OCI-LY3 (cell line): ENCODE measurements at regions not wholly inside any gene's neighbourhood (a gene's known extent, or its start where the extent isn't known, plus 50 kb on each side); places are given as distances from the start of the nearest gene placed in this dataset.

Experiments used
- H2AFZ ChIP-seq: fragments of 200-600, 300-600 bp; shearing (Covaris generic); 2 replicates; pipeline ENCODE4 v1.6.0; 2014; ENCODE audit warnings: antibody characterized with exemption, low read depth, low read length
- H3K27ac ChIP-seq: fragments of 200-600, 300-600 bp; sonication (generic); 2 replicates; pipeline ENCODE4 v1.5.1; 2014; ENCODE audit warnings: mild to moderate bottlenecking, low read length, moderate library complexity, mixed read lengths
- H3K27me3 ChIP-seq: fragments of 200-600, 300-600 bp; sonication (generic); 2 replicates; pipeline ENCODE4 v1.6.1; 2014; ENCODE audit warnings: low read depth, low read length, mixed read lengths
- H3K36me3 ChIP-seq: fragments of 200-600, 300-600 bp; sonication (generic); replicated peaks from 2 replicates; pipeline ENCODE3; 2014; ENCODE audit warnings: low read depth, low read length, mixed read lengths
- H3K4me1 ChIP-seq: fragments of 300-600, 200-600 bp; sonication (generic); 2 replicates; pipeline ENCODE4 v1.6.1; 2014; ENCODE audit warnings: low read length, mixed read lengths
- H3K4me2 ChIP-seq: fragments of 200-600, 300-600 bp; sonication (generic); 2 replicates; pipeline ENCODE4 v1.6.1; 2014; ENCODE audit warnings: low read length, mixed read lengths
- H3K4me3 ChIP-seq: fragments of 300-600, 200-600 bp; sonication (generic); 2 replicates; pipeline ENCODE4 v1.5.1; 2014; ENCODE audit warnings: antibody characterized with exemption, mild to moderate bottlenecking, low read length, moderate library complexity
- H3K79me2 ChIP-seq: fragments of 300-600, 200-600 bp; shearing (Covaris generic); 2 replicates; pipeline ENCODE4 v1.6.1; 2014; ENCODE audit warnings: mild to moderate bottlenecking, low read length, mixed read lengths
- H3K9ac ChIP-seq: fragments of 300-600, 200-600 bp; shearing (Covaris generic); 2 replicates; pipeline ENCODE4 v1.6.0; 2014; ENCODE audit warnings: mild to moderate bottlenecking, low read length, moderate library complexity
- H3K9me3 ChIP-seq: fragments of 200-600, 300-600 bp; shearing (Covaris generic); 2 replicates; pipeline ENCODE4 v1.6.1; 2014; ENCODE audit warnings: low read length, mixed read lengths; ENCODE audit not compliant: insufficient read depth
- H4K20me1 ChIP-seq: fragments of 200-600, 300-600 bp; sonication (generic); 2 replicates; pipeline ENCODE4 v1.6.1; 2016; ENCODE audit warnings: low read length, mixed read lengths; ENCODE audit not compliant: insufficient read depth
- CTCF ChIP-seq: fragments of 200-600, 300-600 bp; sonication (generic); IDR thresholded peaks from 2 replicates; pipeline ENCODE4 v1.5.1; 2014; ENCODE audit warnings: antibody characterized with exemption, low read length, low read depth
- EZH2phosphoT487 ChIP-seq: fragments of 200-600 bp; shearing (Covaris generic); IDR thresholded peaks from 2 replicates; pipeline ENCODE4 v1.6.1; 2018; ENCODE audit warnings: antibody characterized with exemption, mixed run types, low read depth

GRCh38 chr2:52939250-52939649 lies 828.4 kb upstream of the CHAC2 start:
- H3K27me3 ChIP-seq, result no peaks in the 10 kb centered on the region
- no peaks in the 10 kb centered on the region for H3K36me3 ChIP-seq
- H3K9me3 ChIP-seq, result no peaks in the 10 kb centered on the region
- no peak overlapping the region for H3K9ac ChIP-seq
- H3K4me1 ChIP-seq, result peaks cover 17% of the 10 kb centered on the region
- no peaks in the 10 kb centered on the region for H4K20me1 ChIP-seq
- H3K4me3 ChIP-seq, result no peak overlapping the region
- no peaks in the 10 kb centered on the region for H3K79me2 ChIP-seq
- TF ChIP-seq EZH2phosphoT487 (no peak), CTCF (no peak)
- no peak overlapping the region for H3K27ac ChIP-seq
- no peak overlapping the region for H3K4me2 ChIP-seq
- no peak overlapping the region for H2AFZ ChIP-seq

GRCh38 chr2:52936029-52936428 lies 831.6 kb upstream of the CHAC2 start:
- H3K79me2 ChIP-seq, result no peaks in the 10 kb centered on the region
- no peak overlapping the region for H3K9ac ChIP-seq
- no peak overlapping the region for H3K27ac ChIP-seq
- H3K4me2 ChIP-seq, result no peak overlapping the region
- H3K36me3 ChIP-seq, result peaks cover 8% of the 10 kb centered on the region
- H2AFZ ChIP-seq, result no peak overlapping the region
- H3K4me1 ChIP-seq, result peaks cover 46% of the 10 kb centered on the region
- no peak overlapping the region for H3K4me3 ChIP-seq
- no peaks in the 10 kb centered on the region for H4K20me1 ChIP-seq
- TF ChIP-seq EZH2phosphoT487 (no peak), CTCF (no peak)
- H3K9me3 ChIP-seq, result no peaks in the 10 kb centered on the region; the same call in 1 of the 2 replicates
- H3K27me3 ChIP-seq, result no peaks in the 10 kb centered on the region

DNA sequence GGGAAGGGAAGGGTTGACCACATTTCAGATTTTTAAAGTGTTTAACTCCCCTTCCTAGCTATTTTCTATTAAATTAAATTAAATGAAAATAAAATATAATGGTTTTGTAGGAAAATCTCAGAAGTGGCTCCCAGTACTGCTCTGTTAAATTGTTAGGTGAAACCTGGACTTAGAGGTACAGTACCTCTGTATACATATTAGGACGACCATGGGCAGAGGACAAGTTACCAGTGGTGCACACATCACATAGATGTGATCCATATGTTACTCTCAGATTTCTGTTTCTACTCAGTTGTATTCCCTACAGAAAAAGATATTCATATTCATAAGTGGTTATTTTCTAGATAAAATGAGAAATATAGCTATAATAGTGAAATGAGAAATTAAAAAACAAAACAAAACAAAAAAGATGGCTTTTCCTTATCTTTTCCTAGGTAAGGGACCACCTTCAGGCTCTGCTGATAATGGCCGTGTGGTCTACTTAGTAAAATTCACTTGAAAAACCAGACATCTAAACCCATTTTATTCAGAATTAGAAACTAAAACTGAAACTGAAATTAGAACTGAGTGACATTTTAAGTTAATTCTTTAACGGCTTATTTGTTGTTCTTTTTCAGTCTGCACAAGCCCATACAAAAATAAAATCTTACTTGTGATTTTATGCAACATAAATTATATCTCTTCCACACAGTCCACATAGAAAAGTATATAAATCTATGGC lies 832.5 kb upstream of the CHAC2 start:
- peak overlapping the region; percentile 25; the same call in 1 of the 2 replicates for H3K4me3 ChIP-seq
- H3K9ac ChIP-seq, result no peak overlapping the region
- TF ChIP-seq CTCF, result no peak
- TF ChIP-seq EZH2phosphoT487, result no peak
- H3K79me2 ChIP-seq, result no peaks in the 10 kb centered on the region
- H3K9me3 ChIP-seq, result no peaks in the 10 kb centered on the region; the same call in 1 of the 2 replicates
- H3K4me2 ChIP-seq, result peak overlapping the region; percentile 50
- H3K27ac ChIP-seq, result peak overlapping the region; percentile 55
- H4K20me1 ChIP-seq, result no peaks in the 10 kb centered on the region
- H2AFZ ChIP-seq, result no peak overlapping the region
- H3K36me3 ChIP-seq, result peaks cover 9% of the 10 kb centered on the region
- peaks cover 46% of the 10 kb centered on the region for H3K4me1 ChIP-seq
- no peaks in the 10 kb centered on the region for H3K27me3 ChIP-seq

- no peak for TF ChIP-seq EZH2phosphoT487
- TF ChIP-seq CTCF, result no peak
- Histone ChIP-seq H3K36me3 (peaks cover 9% of the 10 kb centered on the region), H3K4me3 (peak overlapping the region; percentile 29), H3K9me3 (no peaks in the 10 kb centered on the region; the same call in 1 of the 2 replicates), H3K4me2 (peak overlapping the region; percentile 50), H3K27ac (peak overlapping the region; percentile 68), H4K20me1 (no peaks in the 10 kb centered on the region), H3K4me1 (peaks cover 46% of the 10 kb centered on the region), H3K27me3 (no peaks in the 10 kb centered on the region), H3K79me2 (no peaks in the 10 kb centered on the region), H3K9ac (no peak overlapping the region; the same call in 1 of the 2 replicates), H2AFZ (no peak overlapping the region)
These were observed 833.2 kb upstream of the CHAC2 start for GRCh38 chr2:52934323-52934898.
